ENCODE measurements at regions not wholly inside any gene's neighbourhood (a gene's known extent, or its start where the extent isn't known, plus 50 kb on each side); places are given as distances from the start of the nearest gene placed in this dataset.

DNA sequence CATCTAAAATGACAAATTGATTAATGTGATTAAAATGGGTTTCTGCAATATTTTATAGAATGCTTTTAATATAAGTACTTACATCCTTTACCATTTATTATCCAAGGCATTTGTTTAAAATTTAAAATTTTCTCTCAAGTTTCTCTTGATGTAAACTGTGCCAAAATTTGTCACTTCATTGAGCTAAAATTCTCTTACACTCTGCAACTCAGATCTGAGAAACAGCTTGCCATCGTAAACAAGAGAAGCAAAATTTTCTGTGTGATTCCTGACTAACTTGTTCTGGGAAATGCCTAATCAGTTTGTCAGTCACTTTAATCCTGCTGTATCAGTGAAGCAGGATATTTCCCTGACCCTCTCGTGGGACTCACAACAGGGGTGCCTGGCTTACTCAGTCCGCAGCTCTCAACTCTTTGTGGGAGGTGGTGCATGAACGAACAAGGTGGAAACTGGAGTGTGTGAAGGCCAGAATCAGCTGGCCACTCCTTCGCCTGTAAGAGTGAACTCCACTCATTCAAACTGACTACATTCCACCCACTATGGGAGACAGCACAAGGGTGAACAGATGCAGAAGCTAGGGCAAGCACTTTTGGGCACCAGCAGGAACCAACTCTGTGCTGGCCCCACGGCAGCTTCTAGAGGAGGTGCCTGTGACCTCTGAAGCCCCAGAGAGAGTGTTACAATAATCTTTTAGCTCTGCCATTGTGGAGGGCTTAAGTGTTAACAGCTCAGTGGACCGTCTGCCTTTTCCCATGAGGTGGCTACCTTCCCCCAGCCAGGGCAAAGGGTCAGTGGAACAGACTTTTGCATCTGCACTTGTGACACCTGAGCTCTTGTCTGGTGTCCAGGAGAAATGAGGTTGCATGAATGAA, 349.4 kb downstream of the FAT4 start:
- Histone ChIP-seq H3K9me3 (ENCODE audit: insufficient read depth, low read depth, low read length) (no peaks in the 10 kb centered on the region), H3K9ac (ENCODE audit: low read depth, low read length) (no peak overlapping the region), H3K27me3 (ENCODE audit: insufficient read depth, low read length) (no peaks in the 10 kb centered on the region), H3K27ac (ENCODE audit: low read length) (no peak overlapping the region), H3K4me3 (ENCODE audit: low read length) (no peak overlapping the region), H3K36me3 (ENCODE audit: insufficient read depth, low read depth, low read length) (no peaks in the 10 kb centered on the region), H3K4me1 (ENCODE audit: insufficient read depth, low read length) (0 out of 2 replicates have a peak, but pooled peaks cover 4% of the 10 kb centered on the region)

DNA sequence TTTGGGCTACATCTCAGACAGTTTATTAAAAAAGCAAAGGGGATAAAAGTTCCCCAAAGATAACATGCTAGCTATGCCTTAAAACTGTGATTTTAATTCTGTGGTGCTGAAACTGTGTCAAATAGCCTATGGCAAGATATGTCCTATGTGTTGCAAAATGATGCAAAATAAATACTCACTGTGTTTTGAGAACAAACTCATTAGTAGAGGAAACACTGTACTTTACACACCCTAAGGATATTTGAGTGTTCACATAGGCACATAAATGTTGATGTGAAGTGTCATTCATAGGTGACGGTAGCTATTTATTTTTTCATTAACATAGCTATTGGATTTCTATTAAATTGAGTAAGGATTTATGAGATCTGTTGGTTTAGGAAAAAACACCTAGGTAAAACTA, 351.9 kb downstream of the FAT4 start:
- no peaks in the 10 kb centered on the region for H3K36me3 ChIP-seq (ENCODE audit: insufficient read depth, low read depth, low read length)
- no peak overlapping the region for H3K4me3 ChIP-seq (ENCODE audit: low read length)
- no peak overlapping the region for H3K27ac ChIP-seq (ENCODE audit: low read length)
- no peaks in the 10 kb centered on the region for H3K4me1 ChIP-seq (ENCODE audit: insufficient read depth, low read length)
- no peak overlapping the region for H3K9ac ChIP-seq (ENCODE audit: low read depth, low read length)
- no peaks in the 10 kb centered on the region for H3K9me3 ChIP-seq (ENCODE audit: insufficient read depth, low read depth, low read length)
- H3K27me3 ChIP-seq (ENCODE audit: insufficient read depth, low read length) = no peaks in the 10 kb centered on the region

DNA sequence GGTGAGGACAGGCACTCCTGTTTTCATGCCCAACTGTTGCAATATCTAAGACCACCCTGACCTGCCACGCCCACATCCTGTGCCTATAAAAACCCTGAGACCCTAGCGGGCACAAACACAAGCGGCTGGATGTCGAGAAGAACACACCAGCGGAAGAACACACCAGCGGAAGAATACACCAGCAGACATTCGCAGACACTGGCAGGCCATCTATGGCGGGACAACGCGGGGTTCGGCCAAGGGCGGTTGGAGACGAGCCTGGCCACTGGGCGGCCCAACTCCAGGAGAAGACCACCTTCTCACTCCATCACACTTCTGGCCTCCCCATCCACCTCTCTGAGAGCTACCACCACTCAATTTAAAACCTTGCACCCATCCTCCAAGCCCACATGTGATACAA, 361.4 kb downstream of the FAT4 start:
- H3K9ac ChIP-seq (ENCODE audit: low read depth, low read length) = no peak overlapping the region
- no peaks in the 10 kb centered on the region for H3K27me3 ChIP-seq (ENCODE audit: insufficient read depth, low read length)
- H3K9me3 ChIP-seq (ENCODE audit: insufficient read depth, low read depth, low read length) = no peaks in the 10 kb centered on the region
- H3K4me1 ChIP-seq (ENCODE audit: insufficient read depth, low read length) = no peaks in the 10 kb centered on the region; the same call in 1 of the 2 replicates
- H3K4me3 ChIP-seq (ENCODE audit: low read length) = no peak overlapping the region
- H3K27ac ChIP-seq (ENCODE audit: low read length) = no peak overlapping the region
- no peaks in the 10 kb centered on the region for H3K36me3 ChIP-seq (ENCODE audit: insufficient read depth, low read depth, low read length)

DNA sequence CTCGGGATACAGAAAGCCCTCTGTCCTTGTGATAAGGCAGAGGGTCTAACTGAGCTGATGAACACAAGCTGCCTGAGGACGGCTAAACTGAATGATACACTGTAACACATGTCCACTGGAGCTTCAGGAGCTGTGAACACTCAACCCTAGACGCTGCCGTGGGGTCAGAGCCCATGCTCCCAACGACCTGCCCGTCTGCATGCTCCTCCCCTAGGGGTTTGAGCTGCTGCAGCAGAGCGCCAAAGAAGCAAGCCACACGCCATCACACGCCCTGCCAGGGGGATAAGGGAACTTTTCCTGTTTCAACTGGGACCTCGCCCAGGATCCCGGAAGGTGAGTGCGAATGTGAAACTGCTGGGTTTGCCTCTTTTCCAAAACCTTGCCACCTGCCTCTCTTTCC, 361.8 kb downstream of the FAT4 start:
- Histone ChIP-seq H3K36me3 (ENCODE audit: insufficient read depth, low read depth, low read length) (no peaks in the 10 kb centered on the region), H3K9ac (ENCODE audit: low read depth, low read length) (no peak overlapping the region), H3K27ac (ENCODE audit: low read length) (no peak overlapping the region)

DNA sequence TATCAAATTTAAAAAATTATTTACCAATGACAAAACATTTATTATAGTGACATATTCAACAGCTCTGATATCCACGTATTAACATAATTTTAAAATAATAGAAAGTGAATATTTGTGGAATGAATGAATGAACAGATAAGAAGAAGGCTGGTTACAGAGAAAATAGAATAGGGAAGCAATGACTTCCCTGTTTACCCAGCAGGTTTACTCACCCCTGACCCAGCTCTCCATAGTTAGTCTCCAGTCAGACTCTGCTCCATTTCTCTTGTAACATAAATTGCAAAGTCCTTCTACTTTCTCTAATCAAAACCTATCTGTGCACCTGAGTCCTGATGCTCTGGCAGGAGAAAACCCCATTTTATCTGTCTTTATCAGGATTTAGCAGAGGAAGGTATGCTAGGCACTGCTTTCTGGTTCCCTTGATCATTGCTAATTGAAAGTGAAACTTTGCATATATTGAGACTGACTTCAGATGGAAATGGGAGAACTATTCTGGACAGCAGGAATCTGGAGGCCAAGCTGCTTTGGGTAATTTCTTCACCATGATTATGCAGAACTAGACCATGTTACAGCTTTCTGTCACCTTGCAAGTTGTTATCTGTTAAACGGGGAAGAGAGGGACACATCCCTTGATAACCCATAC, 363.0 kb downstream of the FAT4 start:
- Histone ChIP-seq H3K27me3 (ENCODE audit: insufficient read depth, low read length) (no peaks in the 10 kb centered on the region), H3K27ac (ENCODE audit: low read length) (no peak overlapping the region), H3K9ac (ENCODE audit: low read depth, low read length) (no peak overlapping the region), H3K4me3 (ENCODE audit: low read length) (no peak overlapping the region), H3K36me3 (ENCODE audit: insufficient read depth, low read depth, low read length) (no peaks in the 10 kb centered on the region), H3K9me3 (ENCODE audit: insufficient read depth, low read depth, low read length) (no peaks in the 10 kb centered on the region), H3K4me1 (ENCODE audit: insufficient read depth, low read length) (no peaks in the 10 kb centered on the region; the same call in 1 of the 2 replicates)

More for the DNA sequence above, 361.8 kb downstream of the FAT4 start:
- no peaks in the 10 kb centered on the region for H3K9me3 ChIP-seq (ENCODE audit: insufficient read depth, low read depth, low read length)
- H3K4me3 ChIP-seq (ENCODE audit: low read length) = no peak overlapping the region
- H3K4me1 ChIP-seq (ENCODE audit: insufficient read depth, low read length) = no peaks in the 10 kb centered on the region; the same call in 1 of the 2 replicates
- H3K27me3 ChIP-seq (ENCODE audit: insufficient read depth, low read length) = no peaks in the 10 kb centered on the region

DNA sequence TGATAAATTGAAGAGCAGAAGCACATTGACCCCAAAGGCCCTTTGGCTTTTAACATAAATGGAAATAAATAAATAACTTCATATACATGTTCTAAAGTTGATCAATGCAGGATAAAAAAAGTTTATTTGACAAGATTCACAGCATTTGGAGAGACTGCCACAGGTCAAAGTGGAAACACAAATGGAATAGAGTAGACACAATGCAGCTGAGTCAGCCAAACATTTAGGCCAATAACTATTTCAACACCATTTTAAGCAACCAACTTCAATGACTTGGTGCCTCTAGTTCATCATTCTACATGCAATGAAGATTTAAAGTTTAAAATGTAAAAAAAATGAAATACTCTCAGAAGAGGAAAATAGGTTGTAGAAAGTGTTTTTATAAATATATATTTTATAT, 365.2 kb downstream of the FAT4 start:
- no peak overlapping the region for H3K9ac ChIP-seq (ENCODE audit: low read depth, low read length)
- no peak overlapping the region for H3K4me3 ChIP-seq (ENCODE audit: low read length)
- no peaks in the 10 kb centered on the region for H3K36me3 ChIP-seq (ENCODE audit: insufficient read depth, low read depth, low read length)
- H3K27ac ChIP-seq (ENCODE audit: low read length) = no peak overlapping the region
- no peaks in the 10 kb centered on the region; the same call in 1 of the 2 replicates for H3K4me1 ChIP-seq (ENCODE audit: insufficient read depth, low read length)
- no peaks in the 10 kb centered on the region for H3K27me3 ChIP-seq (ENCODE audit: insufficient read depth, low read length)
- H3K9me3 ChIP-seq (ENCODE audit: insufficient read depth, low read depth, low read length) = no peaks in the 10 kb centered on the region

DNA sequence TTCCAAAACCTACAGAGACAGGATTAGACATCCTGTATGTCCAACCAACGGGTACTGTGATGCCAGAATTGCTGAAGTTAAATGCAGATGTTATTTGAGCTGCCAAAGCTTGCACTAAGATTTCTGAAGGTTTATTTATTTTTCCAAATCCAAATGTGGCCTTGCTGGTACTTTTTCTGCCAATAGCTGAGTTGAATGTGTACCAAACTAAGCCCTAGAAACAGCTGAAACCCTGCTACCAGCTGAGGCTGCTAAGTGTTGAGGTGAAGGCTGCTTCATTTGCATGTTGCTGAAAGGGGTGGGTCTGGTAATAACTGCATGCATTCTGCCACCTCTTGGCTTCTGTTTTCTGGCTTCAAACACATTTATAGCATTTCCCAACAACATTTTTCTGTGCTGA, 366.5 kb downstream of the FAT4 start:
- Histone ChIP-seq H3K27me3 (ENCODE audit: insufficient read depth, low read length) (no peaks in the 10 kb centered on the region), H3K9me3 (ENCODE audit: insufficient read depth, low read depth, low read length) (no peaks in the 10 kb centered on the region), H3K36me3 (ENCODE audit: insufficient read depth, low read depth, low read length) (no peaks in the 10 kb centered on the region), H3K27ac (ENCODE audit: low read length) (no peak overlapping the region), H3K4me1 (ENCODE audit: insufficient read depth, low read length) (no peaks in the 10 kb centered on the region; the same call in 1 of the 2 replicates), H3K4me3 (ENCODE audit: low read length) (no peak overlapping the region), H3K9ac (ENCODE audit: low read depth, low read length) (no peak overlapping the region)

DNA sequence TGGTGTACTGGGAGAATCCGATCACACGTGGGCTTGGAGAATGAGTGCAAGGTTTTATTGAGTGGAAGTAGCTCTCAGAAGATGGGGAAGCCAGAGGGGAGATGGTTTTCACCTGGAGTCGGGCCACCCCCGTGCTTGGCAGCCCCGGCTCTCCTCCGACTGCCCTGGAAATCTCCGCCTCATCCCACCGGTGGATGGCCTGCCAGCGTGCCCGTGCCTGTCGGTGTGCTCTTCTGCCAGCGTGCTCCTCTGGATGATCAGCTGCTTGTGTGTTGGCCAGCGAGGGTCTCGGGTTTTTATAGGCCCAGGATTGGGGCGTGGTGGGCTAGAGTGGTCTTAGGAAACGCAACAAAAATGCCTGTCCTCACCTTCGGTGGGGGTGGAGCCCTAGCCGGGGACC, 368.0 kb downstream of the FAT4 start:
- Histone ChIP-seq H3K4me3 (ENCODE audit: low read length) (no peak overlapping the region), H3K36me3 (ENCODE audit: insufficient read depth, low read depth, low read length) (no peaks in the 10 kb centered on the region), H3K4me1 (ENCODE audit: insufficient read depth, low read length) (no peaks in the 10 kb centered on the region; the same call in 1 of the 2 replicates), H3K9me3 (ENCODE audit: insufficient read depth, low read depth, low read length) (no peaks in the 10 kb centered on the region), H3K27me3 (ENCODE audit: insufficient read depth, low read length) (no peaks in the 10 kb centered on the region), H3K27ac (ENCODE audit: low read length) (no peak overlapping the region), H3K9ac (ENCODE audit: low read depth, low read length) (no peak overlapping the region)

DNA sequence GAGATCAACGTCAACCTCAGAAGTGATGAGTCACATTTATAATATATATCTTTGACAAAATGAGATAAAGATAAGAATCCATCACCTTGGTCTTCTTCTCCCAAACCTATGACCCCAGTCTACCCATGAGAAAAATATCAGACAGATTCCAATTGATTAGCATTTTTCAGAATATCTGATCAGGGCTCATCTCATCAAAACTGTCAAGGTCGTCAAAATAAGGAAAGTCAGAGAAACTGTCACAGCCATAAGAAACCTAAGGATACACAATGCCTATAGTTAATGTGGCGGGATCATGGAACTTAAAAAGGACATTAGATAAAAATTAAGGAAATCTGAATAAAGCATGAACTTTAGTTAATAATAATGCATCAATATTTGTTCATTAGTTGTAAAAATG, 374.1 kb downstream of the FAT4 start:
- H3K9ac ChIP-seq (ENCODE audit: low read depth, low read length) = no peak overlapping the region
- H3K9me3 ChIP-seq (ENCODE audit: insufficient read depth, low read depth, low read length) = no peaks in the 10 kb centered on the region
- no peak overlapping the region for H3K27ac ChIP-seq (ENCODE audit: low read length)
- H3K27me3 ChIP-seq (ENCODE audit: insufficient read depth, low read length) = no peaks in the 10 kb centered on the region
- H3K36me3 ChIP-seq (ENCODE audit: insufficient read depth, low read depth, low read length) = no peaks in the 10 kb centered on the region
- no peak overlapping the region for H3K4me3 ChIP-seq (ENCODE audit: low read length)
- no peaks in the 10 kb centered on the region for H3K4me1 ChIP-seq (ENCODE audit: insufficient read depth, low read length)

DNA sequence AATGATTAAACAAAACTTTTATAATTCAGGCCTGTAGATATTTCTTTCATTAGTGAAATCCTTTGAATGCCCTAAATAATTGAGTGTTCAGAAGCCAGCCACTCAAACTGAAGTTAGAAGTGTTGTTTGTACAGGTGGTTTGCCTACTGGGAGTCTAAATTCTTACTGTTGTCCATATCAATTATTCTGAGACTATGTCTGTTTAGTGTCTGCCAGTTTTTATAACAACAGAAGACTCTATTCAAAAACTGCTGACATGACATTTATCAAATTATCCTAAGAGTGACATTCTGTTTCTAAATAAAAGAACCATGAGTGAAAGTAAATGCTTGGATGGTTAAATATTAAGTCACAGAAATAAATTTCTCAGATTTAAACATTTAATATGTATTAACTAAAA, 375.1 kb downstream of the FAT4 start:
- no peak overlapping the region for H3K4me3 ChIP-seq (ENCODE audit: low read length)
- no peaks in the 10 kb centered on the region for H3K4me1 ChIP-seq (ENCODE audit: insufficient read depth, low read length)
- no peak overlapping the region for H3K27ac ChIP-seq (ENCODE audit: low read length)

DNA sequence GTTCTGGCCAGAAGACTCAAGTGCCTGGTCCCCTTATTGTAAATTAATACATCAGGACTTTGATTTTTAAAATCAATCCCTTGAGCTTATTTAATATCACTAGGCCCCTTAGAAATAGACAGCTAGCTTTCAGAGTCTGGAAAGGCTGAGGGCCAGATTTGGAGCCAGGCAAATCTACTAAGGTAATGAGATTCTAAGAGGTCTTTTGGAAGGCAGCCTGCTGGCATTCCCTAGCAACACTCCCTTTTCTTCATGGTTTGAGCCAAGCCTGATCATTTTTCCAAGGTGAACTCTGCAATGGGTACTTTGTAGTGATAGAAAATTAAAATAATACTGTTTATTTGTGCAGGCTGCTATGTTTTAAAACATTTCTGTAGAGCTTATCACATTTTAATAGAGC, 378.5 kb downstream of the FAT4 start:
- Histone ChIP-seq H3K27me3 (ENCODE audit: insufficient read depth, low read length) (no peaks in the 10 kb centered on the region), H3K4me1 (ENCODE audit: insufficient read depth, low read length) (no peaks in the 10 kb centered on the region), H3K4me3 (ENCODE audit: low read length) (no peak overlapping the region), H3K27ac (ENCODE audit: low read length) (no peak overlapping the region), H3K36me3 (ENCODE audit: insufficient read depth, low read depth, low read length) (no peaks in the 10 kb centered on the region), H3K9ac (ENCODE audit: low read depth, low read length) (no peak overlapping the region), H3K9me3 (ENCODE audit: insufficient read depth, low read depth, low read length) (no peaks in the 10 kb centered on the region; the same call in 1 of the 2 replicates)

More for the DNA sequence above, 375.1 kb downstream of the FAT4 start:
- Histone ChIP-seq H3K9me3 (ENCODE audit: insufficient read depth, low read depth, low read length) (no peaks in the 10 kb centered on the region), H3K9ac (ENCODE audit: low read depth, low read length) (no peak overlapping the region), H3K27me3 (ENCODE audit: insufficient read depth, low read length) (no peaks in the 10 kb centered on the region), H3K36me3 (ENCODE audit: insufficient read depth, low read depth, low read length) (no peaks in the 10 kb centered on the region)

DNA sequence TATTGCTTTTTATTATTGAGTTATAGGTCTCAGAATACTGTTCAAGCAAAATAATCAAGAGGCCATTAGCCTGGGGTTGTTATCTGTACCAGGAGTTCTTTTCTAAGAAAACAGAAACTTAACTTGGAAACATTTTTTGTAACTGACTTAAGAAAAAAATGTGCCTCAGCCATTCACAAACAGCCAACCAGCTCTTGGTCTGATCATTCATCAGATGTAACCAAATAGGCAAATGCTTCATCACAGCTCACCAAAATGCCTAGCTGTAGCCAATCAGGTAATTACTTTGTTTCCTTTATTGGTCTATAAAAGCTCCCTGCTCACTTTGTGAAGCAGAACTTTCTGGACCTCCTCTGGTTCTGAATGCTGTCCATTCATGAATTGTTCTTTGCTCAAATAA, 387.7 kb downstream of the FAT4 start:
- H3K27me3 ChIP-seq (ENCODE audit: insufficient read depth, low read length) = no peaks in the 10 kb centered on the region
- no peaks in the 10 kb centered on the region for H3K36me3 ChIP-seq (ENCODE audit: insufficient read depth, low read depth, low read length)
- no peak overlapping the region for H3K4me3 ChIP-seq (ENCODE audit: low read length)
- no peak overlapping the region for H3K9ac ChIP-seq (ENCODE audit: low read depth, low read length)
- H3K27ac ChIP-seq (ENCODE audit: low read length) = no peak overlapping the region
- no peaks in the 10 kb centered on the region for H3K4me1 ChIP-seq (ENCODE audit: insufficient read depth, low read length)
- H3K9me3 ChIP-seq (ENCODE audit: insufficient read depth, low read depth, low read length) = no peaks in the 10 kb centered on the region; the same call in 1 of the 2 replicates

Data from iPS-20b (cell line).